H4 (cell line): ENCODE measurements at regions not wholly inside any gene's neighbourhood (a gene's known extent, or its start where the extent isn't known, plus 50 kb on each side); places are given as distances from the start of the nearest gene placed in this dataset.
"Not testable (repeated sequence)": the region's sequence is repeated elsewhere in the genome, so short reads cannot be mapped to it uniquely, and the experiment has no call there.

Source experiments
- DNase-seq: peaks from one replicate; pipeline ENCODE4 v3.0.0-alpha.2; 2015; ENCODE audit warnings: low spot score

- DNase-seq = not testable (repeated sequence)
Measured at GRCh38 chr5:25199902-25200301, 555.1 kb upstream of the CDH10 start.

DNA sequence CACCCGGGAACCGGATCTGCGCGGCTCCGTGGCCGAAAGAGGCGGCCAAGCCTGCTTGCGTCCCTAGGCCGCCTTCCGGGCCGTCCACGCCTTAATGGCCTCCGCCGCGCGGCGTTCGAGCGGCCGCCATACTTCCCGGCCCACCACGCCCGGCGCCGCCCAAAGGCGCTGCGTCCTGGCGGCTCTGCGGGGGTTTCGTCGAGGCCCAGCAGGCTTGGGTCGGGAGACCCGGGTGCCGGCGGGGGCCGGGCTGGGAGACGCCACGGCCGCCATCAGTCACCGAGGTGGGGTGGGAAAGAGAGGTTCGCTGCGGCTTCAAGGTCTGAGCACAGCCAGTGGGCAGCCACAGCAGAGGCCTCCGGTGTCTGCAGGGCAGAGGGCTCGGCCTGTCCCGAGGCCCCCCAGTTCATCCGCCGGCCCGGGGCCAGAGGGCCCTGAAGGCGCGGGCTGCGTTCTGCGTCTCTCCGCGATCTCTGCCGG, 545.8 kb upstream of the CDH10 start:
- no peak for DNase-seq

- DNase-seq = no peak
Measured at GRCh38 chr5:25181249-25181648, 536.5 kb upstream of the CDH10 start.

DNA sequence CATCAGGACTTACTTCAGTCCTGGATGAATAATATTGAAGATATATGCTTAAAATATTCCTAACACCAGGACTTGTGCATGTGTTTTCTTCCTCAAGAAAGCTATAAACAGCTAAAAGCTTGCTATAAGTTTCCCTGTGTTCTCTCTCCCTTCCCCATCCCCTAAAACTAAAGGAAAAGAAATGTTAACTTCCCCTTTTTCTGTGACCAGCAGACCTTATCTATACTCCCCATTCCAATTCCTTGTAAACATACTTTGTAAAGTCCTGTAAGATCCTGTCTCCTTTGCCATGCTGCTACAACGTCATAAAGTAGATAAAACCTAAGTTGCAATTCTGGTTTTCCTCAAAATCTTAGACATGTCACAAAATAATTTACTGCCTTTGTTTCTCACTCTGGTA, 517.8 kb upstream of the CDH10 start:
- not testable (repeated sequence) for DNase-seq

DNA sequence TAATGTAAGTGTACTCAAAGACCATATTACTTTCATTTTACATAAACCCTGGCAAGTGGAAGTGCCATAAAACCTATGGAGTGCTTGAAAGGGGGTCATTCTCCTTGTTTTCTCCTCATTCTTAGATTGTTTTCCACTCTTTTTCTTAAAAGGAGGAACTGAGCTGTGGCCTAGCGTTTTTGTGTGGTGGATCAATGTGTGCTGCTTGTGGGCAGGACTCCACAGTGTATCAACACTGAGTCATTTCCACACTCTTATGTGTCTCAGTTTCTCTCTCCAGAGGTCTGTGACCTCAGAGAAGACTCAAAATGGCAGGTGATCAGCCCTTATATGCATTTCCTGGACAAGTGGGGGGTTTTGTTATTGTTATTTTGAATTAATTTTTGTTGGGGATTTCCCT, 516.1 kb upstream of the CDH10 start:
- no peak for DNase-seq

GRCh38 chr5:25150819-25151218, 506.0 kb upstream of the CDH10 start:
- no peak for DNase-seq

GRCh38 chr5:25128606-25129005, 483.8 kb upstream of the CDH10 start:
- DNase-seq = no peak

DNA sequence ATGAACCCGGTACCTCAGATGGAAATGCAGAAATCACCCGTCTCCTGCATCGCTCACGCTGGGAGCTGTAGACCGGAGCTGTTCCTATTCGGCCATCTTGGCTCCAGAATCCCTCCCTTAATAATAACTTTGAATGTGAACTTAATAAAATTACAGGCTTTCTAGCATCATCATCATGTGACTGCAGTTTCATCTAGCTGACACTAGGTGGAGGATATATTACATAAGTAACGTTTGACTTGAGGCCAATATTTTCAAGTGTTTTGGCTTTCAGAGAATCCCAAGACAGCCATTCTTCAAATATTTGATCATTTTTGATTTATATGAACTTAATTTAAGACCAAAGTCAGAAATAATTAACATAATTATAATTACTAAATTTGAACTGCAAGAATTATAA, 474.9 kb upstream of the CDH10 start:
- DNase-seq = peak; percentile 68

GRCh38 chr5:25107853-25108252, 463.1 kb upstream of the CDH10 start:
- DNase-seq = peak; percentile 39

DNA sequence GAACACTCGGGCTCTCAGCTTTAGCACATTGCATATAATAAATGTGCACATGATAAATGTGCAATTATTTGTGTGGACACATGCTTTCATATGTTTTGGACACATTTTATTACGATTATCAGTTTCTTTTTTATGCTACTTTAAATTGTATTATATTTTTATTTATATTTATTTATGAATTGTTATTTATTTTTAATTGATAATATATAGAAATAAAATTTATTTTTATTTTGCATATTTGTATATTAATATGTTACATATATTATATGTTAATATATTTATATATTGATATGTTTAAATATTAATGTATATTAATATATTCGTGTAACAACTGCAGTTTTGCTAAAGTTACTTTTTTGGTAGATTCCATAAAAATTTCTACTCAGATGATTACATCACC, 454.8 kb upstream of the CDH10 start:
- no peak for DNase-seq

DNA sequence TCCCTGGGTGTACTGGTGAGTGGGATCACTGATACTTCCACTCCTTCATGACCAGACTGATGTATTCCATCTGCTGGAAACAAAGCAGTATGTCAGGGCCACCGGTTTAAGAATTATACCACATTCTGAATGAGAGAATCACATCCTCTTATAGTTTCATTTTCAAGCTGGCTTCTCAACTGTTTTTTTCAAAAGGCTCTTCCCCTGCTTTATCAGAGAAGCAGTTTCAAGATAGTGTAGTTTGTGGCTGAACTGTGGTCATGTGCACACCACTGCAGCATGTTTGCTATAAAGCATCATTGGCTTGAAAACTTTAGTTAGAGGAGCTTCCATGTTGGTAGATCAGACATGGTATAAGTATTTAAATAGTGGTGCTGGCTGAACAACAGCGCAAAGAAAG, 450.5 kb upstream of the CDH10 start:
- DNase-seq = no peak

DNA sequence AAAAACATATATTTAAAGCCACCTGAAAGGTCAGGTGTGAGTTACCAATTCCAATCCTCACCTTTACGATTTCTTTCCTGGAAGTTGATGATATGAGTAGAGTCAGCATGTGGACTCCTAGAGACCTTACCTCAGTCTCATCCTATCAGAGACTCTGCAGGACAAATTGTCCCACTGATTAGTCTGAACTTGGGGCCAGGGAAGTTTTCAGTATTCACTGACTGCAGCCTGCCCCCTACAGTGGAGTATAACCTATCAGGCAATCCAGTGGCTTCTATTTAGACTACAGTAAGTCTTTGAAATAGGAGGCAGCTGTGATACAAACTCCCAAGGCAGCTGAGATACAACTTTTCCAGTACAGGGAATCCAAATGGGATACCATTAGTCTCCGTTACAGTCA, 449.4 kb upstream of the CDH10 start:
- no peak for DNase-seq

- DNase-seq = no peak
Measured at GRCh38 chr5:25091921-25092320, 447.1 kb upstream of the CDH10 start.

DNA sequence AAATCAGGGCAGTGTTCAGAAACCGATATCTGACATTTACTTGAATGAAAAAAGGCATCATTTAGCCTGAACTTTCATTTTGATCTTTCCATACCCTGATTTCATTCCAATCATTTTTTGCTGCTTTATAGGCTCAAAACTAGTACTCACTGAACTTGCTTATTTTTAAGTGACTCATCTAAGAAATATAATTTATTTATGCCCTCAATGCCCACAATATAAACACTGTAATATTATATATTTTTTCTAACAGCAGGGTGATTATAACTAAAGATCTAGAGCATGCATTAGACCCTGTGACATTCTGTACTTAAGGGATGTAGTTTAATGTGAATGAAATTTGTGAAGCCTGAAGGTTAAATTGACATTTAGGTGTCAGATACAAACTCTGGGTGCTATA, 446.1 kb upstream of the CDH10 start:
- no peak for DNase-seq

DNA sequence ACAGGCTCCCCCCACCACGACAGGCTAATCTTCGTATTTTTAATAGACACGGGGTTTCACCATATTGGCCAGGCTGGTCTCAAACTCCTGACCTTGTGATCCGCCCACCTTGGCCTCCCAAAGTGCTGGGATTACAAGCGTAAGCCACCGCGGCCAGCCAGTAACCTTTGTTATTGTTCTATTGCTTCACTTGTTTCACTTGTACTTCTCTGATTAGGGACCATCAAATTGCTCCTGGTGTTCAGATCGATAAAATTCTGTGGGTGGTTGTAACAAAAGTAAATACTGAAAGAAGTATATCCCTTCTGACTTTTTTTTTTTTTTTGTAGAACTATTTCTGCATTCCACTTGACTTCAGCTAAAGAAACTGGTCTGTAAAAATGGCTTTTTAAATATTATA, 445.5 kb upstream of the CDH10 start:
- no peak for DNase-seq

- DNase-seq = not testable (repeated sequence)
Measured at GRCh38 chr5:25088689-25089088, 443.9 kb upstream of the CDH10 start.

- not testable (repeated sequence) for DNase-seq
Measured at GRCh38 chr5:25083261-25083660, 438.5 kb upstream of the CDH10 start.

GRCh38 chr5:25066239-25066638, 421.5 kb upstream of the CDH10 start:
- no peak for DNase-seq

- DNase-seq = no peak
Measured at GRCh38 chr5:25064306-25064705, 419.5 kb upstream of the CDH10 start.

GRCh38 chr5:25060575-25060974, 415.8 kb upstream of the CDH10 start:
- no peak for DNase-seq

DNA sequence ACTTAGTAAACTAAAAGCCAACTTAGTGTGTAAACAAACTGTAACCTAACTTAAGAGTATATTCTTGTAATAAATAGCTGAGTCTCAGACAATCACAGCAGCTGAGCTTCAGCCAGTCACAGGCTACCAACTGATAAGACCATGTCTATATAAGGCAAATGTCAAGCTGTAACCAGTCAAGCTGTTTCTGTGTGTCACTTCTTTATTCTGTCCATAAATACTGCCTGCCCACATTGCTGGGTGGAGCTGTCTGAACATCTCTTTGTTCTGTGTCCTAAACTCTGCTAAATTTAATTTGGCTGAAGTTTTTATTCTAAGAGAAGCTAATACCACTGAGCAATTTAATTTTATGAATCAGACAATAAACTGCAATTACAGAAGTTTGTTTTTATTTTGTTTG, 412.1 kb upstream of the CDH10 start:
- DNase-seq = peak; percentile 52

DNA sequence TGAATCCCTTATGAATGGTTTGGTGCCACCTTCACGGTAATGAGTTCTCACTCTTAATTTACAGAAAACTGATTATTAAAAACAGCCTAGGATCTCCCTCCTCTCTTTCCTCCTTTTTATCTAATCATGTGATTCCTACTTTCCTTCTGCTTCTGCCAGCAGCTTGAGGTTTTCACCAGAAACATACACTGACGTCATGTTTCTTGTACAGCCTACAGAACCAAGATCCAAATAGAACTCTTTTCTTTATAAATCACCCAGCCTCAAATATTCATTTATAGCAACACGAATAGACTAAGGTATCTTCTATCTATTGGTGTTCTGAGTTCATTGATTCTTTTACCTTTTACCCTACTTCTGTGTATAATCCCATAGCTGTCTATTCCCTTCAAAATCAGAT, 388.9 kb upstream of the CDH10 start:
- no peak for DNase-seq

DNA sequence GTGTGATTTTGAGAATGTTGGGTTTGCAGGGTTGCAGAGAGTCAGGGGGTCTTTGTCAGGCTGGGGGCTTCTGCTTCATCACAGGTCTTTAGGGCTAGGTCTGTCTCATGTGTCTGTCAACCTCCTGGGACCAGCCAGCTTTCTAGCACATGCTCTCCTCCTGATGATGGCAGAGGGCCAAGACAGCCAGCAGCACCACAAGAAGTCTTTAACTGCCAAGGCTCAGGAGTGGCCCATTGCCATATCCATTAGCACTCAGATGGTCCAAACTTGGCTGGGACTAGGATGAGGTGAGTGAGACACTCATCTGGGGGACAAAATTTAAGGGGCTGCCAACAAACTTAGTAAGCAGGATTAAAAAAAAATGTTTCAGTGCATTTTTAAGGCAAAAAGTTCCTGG, 384.2 kb upstream of the CDH10 start:
- DNase-seq = peak; percentile 56

- no peak for DNase-seq
Measured at GRCh38 chr5:25027526-25027925, 382.7 kb upstream of the CDH10 start.

DNA sequence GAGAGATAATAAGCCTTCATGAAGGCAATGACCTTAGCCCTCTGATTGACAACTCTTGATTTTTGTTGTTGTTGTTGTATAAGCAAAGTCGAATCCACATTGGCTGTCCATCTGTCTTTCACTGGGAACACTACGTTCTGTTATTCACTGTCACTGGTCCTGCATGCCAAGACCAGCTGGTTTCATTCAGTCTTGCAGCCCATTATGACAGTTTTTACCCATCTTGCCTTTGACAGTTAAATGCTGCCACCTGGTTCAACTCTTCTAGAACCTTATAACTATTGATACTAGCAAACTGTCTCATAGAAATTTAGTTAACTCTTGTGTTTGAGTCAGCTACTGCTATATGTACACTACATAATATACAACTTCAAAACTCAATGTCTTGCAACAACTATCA, 382.3 kb upstream of the CDH10 start:
- DNase-seq = no peak
